Peyer's patch (tissue), 4 donors: ENCODE measurements at regions not wholly inside any gene's neighbourhood (a gene's known extent, or its start where the extent isn't known, plus 50 kb on each side); places are given as distances from the start of the nearest gene placed in this dataset.

Source experiments
- DNase-seq, 3 donors: peaks; one replicate each; pipeline ENCODE4 v3.0.0-alpha.2; 2017 to 2019
- H3K27ac ChIP-seq, 4 donors: fragments of 200-600 bp; sonication (generic); one replicate each; pipeline ENCODE4 v1.5.1; 2016 to 2019
- H3K27me3 ChIP-seq, 2 donors: fragments of 200-600 bp; sonication (generic); one replicate each; pipeline ENCODE4 v1.5.1; 2019
- H3K36me3 ChIP-seq, 3 donors: fragments of 200-600 bp; sonication (generic); one replicate each; pipeline ENCODE4 v1.5.1; 2016 to 2019
- H3K4me1 ChIP-seq, 4 donors: fragments of 200-600 bp; sonication (generic); one replicate each; pipeline ENCODE4 v1.5.1; 2016 to 2019
- H3K4me3 ChIP-seq, 4 donors: fragments of 200-600 bp; sonication (generic); 1 replicate in 3 of 4; 2 replicates in 1 of 4; pipeline ENCODE4 v1.5.1; 2016 to 2019; ENCODE audit warnings: mild to moderate bottlenecking in 1 of 4
- H3K9me3 ChIP-seq, 4 donors: fragments of 200-600 bp; sonication (generic); one replicate each; pipeline ENCODE4 v1.5.1; 2016 to 2019; ENCODE audit warnings: mild to moderate bottlenecking in 1 of 4
- POLR2A ChIP-seq, 2 donors: fragments of 450-650 bp; IDR thresholded peaks; one replicate each; pipeline ENCODE4 v1.5.1; 2017; ENCODE audit warnings: antibody characterized with exemption in 2 of 2, mild to moderate bottlenecking in 2 of 2, moderate library complexity in 2 of 2
- TF ChIP-seq, protein P1 (sequence below), 6 experiments: fragments of 450-650 bp in 4 of 6; fragments of 200-600 bp in 2 of 6; sonication (generic) in 1 of 6; IDR thresholded peaks; one replicate each; pipeline ENCODE4 v1.5.1; 2017 to 2019; ENCODE audit warnings: antibody characterized with exemption in 6 of 6, mild to moderate bottlenecking in 3 of 6, moderate library complexity in 1 of 6

DNA sequence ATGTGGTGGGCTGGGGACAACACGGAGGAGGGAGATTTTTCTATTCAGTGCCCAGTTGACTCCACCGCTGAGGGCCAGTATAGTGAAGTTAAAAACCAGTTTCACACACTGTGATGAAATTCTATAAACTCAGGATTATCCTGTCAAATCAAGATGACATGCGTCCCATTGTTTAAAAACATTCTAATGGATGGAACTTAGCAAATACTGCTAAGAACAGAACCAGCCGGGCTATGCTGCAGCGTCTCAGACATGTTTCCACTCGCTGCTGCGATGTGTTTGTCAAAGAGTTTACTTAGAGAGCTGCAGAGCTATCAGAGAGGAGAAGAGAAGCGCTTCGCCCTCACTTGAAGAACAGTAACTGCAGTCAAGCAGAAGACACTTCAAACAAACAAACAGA, 212.6 kb upstream of the FOXQ1 start:
- Histone ChIP-seq H3K36me3 (no peaks in the 10 kb centered on the region), H3K4me1 (no peaks in the 10 kb centered on the region), H3K9me3 (no peaks in the 10 kb centered on the region), H3K27ac (no peak overlapping the region), H3K27me3 (no peaks in the 10 kb centered on the region), H3K4me3 (no peak overlapping the region)
- DNase-seq: no peak
- TF ChIP-seq, protein P1, sequence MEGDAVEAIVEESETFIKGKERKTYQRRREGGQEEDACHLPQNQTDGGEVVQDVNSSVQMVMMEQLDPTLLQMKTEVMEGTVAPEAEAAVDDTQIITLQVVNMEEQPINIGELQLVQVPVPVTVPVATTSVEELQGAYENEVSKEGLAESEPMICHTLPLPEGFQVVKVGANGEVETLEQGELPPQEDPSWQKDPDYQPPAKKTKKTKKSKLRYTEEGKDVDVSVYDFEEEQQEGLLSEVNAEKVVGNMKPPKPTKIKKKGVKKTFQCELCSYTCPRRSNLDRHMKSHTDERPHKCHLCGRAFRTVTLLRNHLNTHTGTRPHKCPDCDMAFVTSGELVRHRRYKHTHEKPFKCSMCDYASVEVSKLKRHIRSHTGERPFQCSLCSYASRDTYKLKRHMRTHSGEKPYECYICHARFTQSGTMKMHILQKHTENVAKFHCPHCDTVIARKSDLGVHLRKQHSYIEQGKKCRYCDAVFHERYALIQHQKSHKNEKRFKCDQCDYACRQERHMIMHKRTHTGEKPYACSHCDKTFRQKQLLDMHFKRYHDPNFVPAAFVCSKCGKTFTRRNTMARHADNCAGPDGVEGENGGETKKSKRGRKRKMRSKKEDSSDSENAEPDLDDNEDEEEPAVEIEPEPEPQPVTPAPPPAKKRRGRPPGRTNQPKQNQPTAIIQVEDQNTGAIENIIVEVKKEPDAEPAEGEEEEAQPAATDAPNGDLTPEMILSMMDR (IDR thresholded peaks at IDR 0.05): no peak
- TF ChIP-seq POLR2A (IDR thresholded peaks at IDR 0.05): no peak

GRCh38 chr6:1096967-1097765, 214.7 kb upstream of the FOXQ1 start:
- Histone ChIP-seq H3K4me1 (no peaks in the 10 kb centered on the region), H3K9me3 (no peaks in the 10 kb centered on the region), H3K27me3 (no peaks in the 10 kb centered on the region), H3K36me3 (no peaks in the 10 kb centered on the region), H3K4me3 (no peak overlapping the region), H3K27ac (no peak overlapping the region)
- no peak for DNase-seq
- no peak for TF ChIP-seq POLR2A (IDR thresholded peaks at IDR 0.05)
- TF ChIP-seq, protein P1 (IDR thresholded peaks at IDR 0.05): no peak

- H3K9me3 ChIP-seq: no peaks in the 10 kb centered on the region
- no peak overlapping the region for H3K4me3 ChIP-seq
- no peak overlapping the region for H3K27ac ChIP-seq
- no peaks in the 10 kb centered on the region for H3K27me3 ChIP-seq
- TF ChIP-seq, protein P1 (IDR thresholded peaks at IDR 0.05): no peak
- no peak for TF ChIP-seq POLR2A (IDR thresholded peaks at IDR 0.05)
- no peaks in the 10 kb centered on the region for H3K4me1 ChIP-seq
- no peak for DNase-seq
- no peaks in the 10 kb centered on the region for H3K36me3 ChIP-seq
Measured at GRCh38 chr6:1094306-1094705, 217.6 kb upstream of the FOXQ1 start.

- Histone ChIP-seq H3K9me3 (no peaks in the 10 kb centered on the region), H3K27me3 (no peaks in the 10 kb centered on the region), H3K4me1 (no peaks in the 10 kb centered on the region), H3K4me3 (no peak overlapping the region), H3K36me3 (no peaks in the 10 kb centered on the region), H3K27ac (no peak overlapping the region)
- no peak for DNase-seq
- TF ChIP-seq, protein P1 (IDR thresholded peaks at IDR 0.05): no peak
- no peak for TF ChIP-seq POLR2A (IDR thresholded peaks at IDR 0.05)
Measured at GRCh38 chr6:1091900-1092299, 220.0 kb upstream of the FOXQ1 start.

- no peak for TF ChIP-seq POLR2A (IDR thresholded peaks at IDR 0.05)
- TF ChIP-seq, protein P1 (IDR thresholded peaks at IDR 0.05): no peak
- Histone ChIP-seq H3K36me3 (no peaks in the 10 kb centered on the region), H3K27ac (no peak overlapping the region), H3K4me1 (no peaks in the 10 kb centered on the region), H3K4me3 (no peak overlapping the region), H3K27me3 (no peaks in the 10 kb centered on the region), H3K9me3 (no peaks in the 10 kb centered on the region)
- no peak for DNase-seq
Measured at GRCh38 chr6:1089859-1090258, 222.0 kb upstream of the FOXQ1 start.
